ENCODE measurements at regions not wholly inside any gene's neighbourhood (a gene's known extent, or its start where the extent isn't known, plus 50 kb on each side); places are given as distances from the start of the nearest gene placed in this dataset.
"Not testable (repeated sequence)": the region's sequence is repeated elsewhere in the genome, so short reads cannot be mapped to it uniquely, and the experiment has no call there.

- in situ Hi-C loops (cut with MboI; ENCODE audit: low sequenced_read_pairs, unreplicated experiment): no loop called here
- TF ChIP-seq CTCF (IDR thresholded peaks at IDR 0.05; ENCODE audit: borderline replicate concordance, control extremely low read depth, extremely low read depth, insufficient read depth, missing control alignments): no peak
- DNase-seq (ENCODE audit: low spot score): no peak
Measured at GRCh38 chrY:7722566-7722965, 811.0 kb upstream of the AMELY start.

GRCh38 chrY:7720974-7721373 lies 809.4 kb upstream of the AMELY start:
- TF ChIP-seq CTCF (IDR thresholded peaks at IDR 0.05; ENCODE audit: borderline replicate concordance, control extremely low read depth, extremely low read depth, insufficient read depth, missing control alignments): no peak
- no peak for DNase-seq (ENCODE audit: low spot score)
- in situ Hi-C loops (cut with MboI; ENCODE audit: low sequenced_read_pairs, unreplicated experiment): no loop called here

- in situ Hi-C loops (cut with MboI; ENCODE audit: low sequenced_read_pairs, unreplicated experiment): no loop called here
- TF ChIP-seq CTCF (IDR thresholded peaks at IDR 0.05; ENCODE audit: borderline replicate concordance, control extremely low read depth, extremely low read depth, insufficient read depth, missing control alignments): no peak
- no peak for DNase-seq (ENCODE audit: low spot score)
Measured at GRCh38 chrY:7719271-7719670, 807.7 kb upstream of the AMELY start.

- in situ Hi-C loops (cut with MboI; ENCODE audit: low sequenced_read_pairs, unreplicated experiment): no loop called here
- no peak for TF ChIP-seq CTCF (IDR thresholded peaks at IDR 0.05; ENCODE audit: borderline replicate concordance, control extremely low read depth, extremely low read depth, insufficient read depth, missing control alignments)
- DNase-seq (ENCODE audit: low spot score): no peak
Measured at GRCh38 chrY:7718626-7719025, 807.1 kb upstream of the AMELY start.

- no peak for TF ChIP-seq CTCF (IDR thresholded peaks at IDR 0.05; ENCODE audit: borderline replicate concordance, control extremely low read depth, extremely low read depth, insufficient read depth, missing control alignments)
- in situ Hi-C loops (cut with MboI; ENCODE audit: low sequenced_read_pairs, unreplicated experiment): no loop called here
- no peak for DNase-seq (ENCODE audit: low spot score)
Measured at GRCh38 chrY:7718126-7718525, 806.6 kb upstream of the AMELY start.

- no peak for TF ChIP-seq CTCF (IDR thresholded peaks at IDR 0.05; ENCODE audit: borderline replicate concordance, control extremely low read depth, extremely low read depth, insufficient read depth, missing control alignments)
- in situ Hi-C loops (cut with MboI; ENCODE audit: low sequenced_read_pairs, unreplicated experiment): no loop called here
- DNase-seq (ENCODE audit: low spot score): no peak
Measured at GRCh38 chrY:7714426-7714825, 802.9 kb upstream of the AMELY start.

- in situ Hi-C loops (cut with MboI; ENCODE audit: low sequenced_read_pairs, unreplicated experiment); DNase-seq (ENCODE audit: low spot score): not testable (repeated sequence)
Measured at GRCh38 chrY:7713738-7714137, 802.2 kb upstream of the AMELY start.

Data from GM13976 (cell line).